Keratinocyte (primary cell): ENCODE measurements at regions not wholly inside any gene's neighbourhood (a gene's known extent, or its start where the extent isn't known, plus 50 kb on each side); places are given as distances from the start of the nearest gene placed in this dataset.

Source experiments
- DNase-seq: peaks from one replicate; pipeline ENCODE4 v3.0.0-alpha.2; 2011; ENCODE audit warnings: low read depth, missing footprints, low spot score
- FAIRE-seq: peaks from 2 replicates; lab custom pipeline; 2011; peaks lifted over from hg19 to GRCh38; lab: Jason Lieb, UNC
- H2AFZ ChIP-seq: 2 replicates; pipeline ENCODE4 v1.6.0; 2012; ENCODE audit warnings: low read length, control low read depth, inconsistent platforms; ENCODE audit not compliant: control insufficient read depth
- H3K27ac ChIP-seq: 2 replicates; pipeline ENCODE4 v1.5.1; 2011; ENCODE audit warnings: low read length; ENCODE audit not compliant: control insufficient read depth, insufficient read depth
- H3K27me3 ChIP-seq: 3 replicates; pipeline ENCODE4 v1.6.0; 2011; ENCODE audit warnings: low read length; ENCODE audit not compliant: control insufficient read depth, insufficient read depth; ENCODE audit errors: extremely low read depth
- H3K36me3 ChIP-seq, 2 experiments: 2 replicates in 1 of 2; 3 replicates in 1 of 2; pipeline ENCODE4 v1.5.1; 2011; ENCODE audit warnings: low read length in 2 of 2, mild to moderate bottlenecking in 1 of 2; ENCODE audit not compliant: control insufficient read depth in 2 of 2, insufficient read depth in 2 of 2; ENCODE audit errors: extremely low read depth in 1 of 2
- H3K4me1 ChIP-seq: 3 replicates; pipeline ENCODE4 v1.5.1; 2011; ENCODE audit warnings: low read length; ENCODE audit not compliant: control insufficient read depth, insufficient read depth; ENCODE audit errors: extremely low read depth
- H3K4me2 ChIP-seq: 3 replicates; pipeline ENCODE4 v1.6.0; 2011; ENCODE audit warnings: low read depth, low read length; ENCODE audit not compliant: control insufficient read depth, insufficient read depth; ENCODE audit errors: extremely low read depth
- H3K4me3 ChIP-seq, 3 experiments: fragments of 200-600 bp in 1 of 3; sonication (generic) in 1 of 3; 2 replicates in 2 of 3; 3 replicates in 1 of 3; pipeline ENCODE4 v1.5.1; 2011 to 2016; ENCODE audit warnings: low read length in 3 of 3, mild to moderate bottlenecking in 3 of 3, control low read depth in 2 of 3, inconsistent platforms in 1 of 3, low read depth in 1 of 3, mixed read lengths in 1 of 3, mixed run types in 1 of 3, moderate library complexity in 1 of 3; ENCODE audit not compliant: control insufficient read depth in 2 of 3, insufficient read depth in 2 of 3; ENCODE audit errors: extremely low read depth in 1 of 3
- H3K79me2 ChIP-seq: 2 replicates; pipeline ENCODE4 v1.6.0; 2012; ENCODE audit warnings: low read length; ENCODE audit not compliant: control insufficient read depth, insufficient read depth
- H3K9ac ChIP-seq: 3 replicates; pipeline ENCODE4 v1.6.0; 2011; ENCODE audit warnings: low read length; ENCODE audit not compliant: control insufficient read depth, insufficient read depth; ENCODE audit errors: extremely low read depth
- H3K9me1 ChIP-seq: 3 replicates; pipeline ENCODE4 v1.6.0; 2011; ENCODE audit warnings: low read length; ENCODE audit not compliant: control insufficient read depth, insufficient read depth; ENCODE audit errors: extremely low read depth
- H3K9me3 ChIP-seq: 2 replicates; pipeline ENCODE4 v1.5.1; 2012; ENCODE audit warnings: low read depth, low read length; ENCODE audit not compliant: control insufficient read depth
- H4K20me1 ChIP-seq: 3 replicates; pipeline ENCODE4 v1.6.0; 2011; ENCODE audit warnings: low read length; ENCODE audit not compliant: control insufficient read depth, insufficient read depth; ENCODE audit errors: extremely low read depth
- EZH2 ChIP-seq: IDR thresholded peaks from one replicate; pipeline ENCODE4 v1.6.1; 2012; ENCODE audit warnings: inconsistent platforms, mild to moderate bottlenecking, low read length, moderate library complexity
- dilution Hi-C: fragments of 300-500 bp; cut with MboI; formaldehyde crosslinking; loops from one replicate; pipeline ENCODE4 v1.7.0; 2020; ENCODE audit warnings: low sequenced_read_pairs; ENCODE audit not compliant: extremely low pct_ligation_motif_present
- TF ChIP-seq, protein P1 (sequence below), 3 experiments: IDR thresholded peaks in 1 of 3; conservative IDR thresholded peaks in 1 of 3; optimal IDR thresholded peaks in 1 of 3; 2 replicates in 2 of 3; 3 replicates in 1 of 3; pipeline versions ENCODE3 to v1.5.1; 2011; ENCODE audit warnings: low read length in 3 of 3, mild to moderate bottlenecking in 3 of 3, moderate library complexity in 2 of 3, control low read depth in 1 of 3, inconsistent platforms in 1 of 3; ENCODE audit not compliant: insufficient read depth in 2 of 3; ENCODE audit errors: extremely low read depth in 1 of 3

DNA sequence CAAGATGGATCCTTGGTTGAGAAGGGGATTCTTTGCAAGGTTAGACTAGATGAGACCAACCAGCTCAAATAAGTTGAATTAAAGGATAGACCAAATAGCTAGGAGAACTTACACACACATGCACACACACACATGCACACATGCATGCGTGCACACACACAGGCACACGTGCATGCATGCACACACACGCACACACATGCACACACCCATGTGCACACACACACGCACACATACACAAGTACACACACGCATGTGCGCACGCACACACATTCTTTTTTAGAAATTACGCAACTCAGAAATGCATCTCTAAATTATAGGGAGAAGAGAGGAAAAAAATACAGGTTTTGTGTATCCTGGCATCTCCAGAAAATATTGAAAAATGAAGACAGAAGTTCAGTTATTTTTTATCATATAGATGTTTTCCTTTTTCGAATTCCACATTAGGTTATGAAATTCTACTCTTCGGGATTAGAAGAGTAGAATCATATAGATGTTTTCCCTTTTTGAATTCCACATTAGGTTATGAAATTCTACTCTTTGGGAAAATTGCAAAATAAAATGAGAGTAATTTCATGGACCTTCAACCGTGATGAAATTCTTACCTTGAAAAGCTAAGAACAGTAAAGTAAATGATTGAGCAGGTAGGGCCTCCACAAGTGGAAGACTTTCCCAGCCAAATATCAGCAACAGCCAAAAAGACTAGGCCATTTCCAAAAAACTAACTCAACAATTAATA, 243.2 kb upstream of the USP25 start:
- TF ChIP-seq, protein P1, sequence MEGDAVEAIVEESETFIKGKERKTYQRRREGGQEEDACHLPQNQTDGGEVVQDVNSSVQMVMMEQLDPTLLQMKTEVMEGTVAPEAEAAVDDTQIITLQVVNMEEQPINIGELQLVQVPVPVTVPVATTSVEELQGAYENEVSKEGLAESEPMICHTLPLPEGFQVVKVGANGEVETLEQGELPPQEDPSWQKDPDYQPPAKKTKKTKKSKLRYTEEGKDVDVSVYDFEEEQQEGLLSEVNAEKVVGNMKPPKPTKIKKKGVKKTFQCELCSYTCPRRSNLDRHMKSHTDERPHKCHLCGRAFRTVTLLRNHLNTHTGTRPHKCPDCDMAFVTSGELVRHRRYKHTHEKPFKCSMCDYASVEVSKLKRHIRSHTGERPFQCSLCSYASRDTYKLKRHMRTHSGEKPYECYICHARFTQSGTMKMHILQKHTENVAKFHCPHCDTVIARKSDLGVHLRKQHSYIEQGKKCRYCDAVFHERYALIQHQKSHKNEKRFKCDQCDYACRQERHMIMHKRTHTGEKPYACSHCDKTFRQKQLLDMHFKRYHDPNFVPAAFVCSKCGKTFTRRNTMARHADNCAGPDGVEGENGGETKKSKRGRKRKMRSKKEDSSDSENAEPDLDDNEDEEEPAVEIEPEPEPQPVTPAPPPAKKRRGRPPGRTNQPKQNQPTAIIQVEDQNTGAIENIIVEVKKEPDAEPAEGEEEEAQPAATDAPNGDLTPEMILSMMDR (optimal IDR thresholded peaks at IDR 0.05 in 1 of 3, IDR thresholded peaks at IDR 0.05 in 1 of 3, conservative IDR thresholded peaks at IDR 0.05 in 1 of 3; ENCODE audit: extremely low read depth in 1 of 3, insufficient read depth in 2 of 3, low read length in 3 of 3) = no peak
- no peak overlapping the region for H3K9ac ChIP-seq
- no peaks in the 10 kb centered on the region for H4K20me1 ChIP-seq
- no peak overlapping the region for H3K4me3 ChIP-seq
- FAIRE-seq = no peak
- no peak for DNase-seq
- no peaks in the 10 kb centered on the region for H3K9me1 ChIP-seq
- peaks cover 7% of the 10 kb centered on the region for H3K4me1 ChIP-seq
- H3K4me2 ChIP-seq = no peak overlapping the region
- no peaks in the 10 kb centered on the region for H3K27me3 ChIP-seq
- H2AFZ ChIP-seq = no peak overlapping the region
- H3K9me3 ChIP-seq = no peaks in the 10 kb centered on the region
- dilution Hi-C loops = no loop called here
- H3K79me2 ChIP-seq = no peaks in the 10 kb centered on the region
- H3K36me3 ChIP-seq = no peaks in the 10 kb centered on the region
- no peak overlapping the region for H3K27ac ChIP-seq

DNA sequence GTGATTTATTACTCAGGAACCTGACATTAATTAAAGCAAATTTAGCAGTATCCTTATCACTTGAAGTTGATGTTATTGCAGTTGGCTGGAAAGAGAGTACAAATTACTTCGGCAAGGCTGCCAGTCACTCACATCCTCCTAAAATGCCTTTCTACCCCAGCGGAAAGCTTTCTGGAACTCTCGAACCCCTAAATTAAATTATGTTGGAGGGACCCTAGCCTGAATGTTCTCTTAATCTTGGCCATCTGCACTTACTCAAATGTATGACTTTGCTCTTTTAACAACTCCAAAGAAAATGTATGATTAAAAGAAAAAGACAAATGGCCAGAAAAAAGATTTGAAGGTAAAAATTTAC, 242.6 kb upstream of the USP25 start:
- no peak overlapping the region for H3K9ac ChIP-seq
- FAIRE-seq (no peak), DNase-seq (no peak)
- dilution Hi-C loops = no loop called here
- H3K4me3 ChIP-seq = no peak overlapping the region
- H3K4me1 ChIP-seq = peaks cover 7% of the 10 kb centered on the region
- no peaks in the 10 kb centered on the region for H3K79me2 ChIP-seq
- H3K9me3 ChIP-seq = no peaks in the 10 kb centered on the region
- no peak overlapping the region for H2AFZ ChIP-seq
- H3K27me3 ChIP-seq = no peaks in the 10 kb centered on the region
- TF ChIP-seq, protein P1 (optimal IDR thresholded peaks at IDR 0.05 in 1 of 3, IDR thresholded peaks at IDR 0.05 in 1 of 3, conservative IDR thresholded peaks at IDR 0.05 in 1 of 3; ENCODE audit: extremely low read depth in 1 of 3, insufficient read depth in 2 of 3, low read length in 3 of 3) = no peak
- TF ChIP-seq EZH2 = no peak
- no peaks in the 10 kb centered on the region for H3K36me3 ChIP-seq
- no peak overlapping the region for H3K27ac ChIP-seq
- no peaks in the 10 kb centered on the region for H4K20me1 ChIP-seq
- H3K9me1 ChIP-seq = no peaks in the 10 kb centered on the region
- H3K4me2 ChIP-seq = no peak overlapping the region
